ENCODE measurements at regions not wholly inside any gene's neighbourhood (a gene's known extent, or its start where the extent isn't known, plus 50 kb on each side); places are given as distances from the start of the nearest gene placed in this dataset.
"Not testable (repeated sequence)": the region's sequence is repeated elsewhere in the genome, so short reads cannot be mapped to it uniquely, and the experiment has no call there.

- TF ChIP-seq, protein P1, sequence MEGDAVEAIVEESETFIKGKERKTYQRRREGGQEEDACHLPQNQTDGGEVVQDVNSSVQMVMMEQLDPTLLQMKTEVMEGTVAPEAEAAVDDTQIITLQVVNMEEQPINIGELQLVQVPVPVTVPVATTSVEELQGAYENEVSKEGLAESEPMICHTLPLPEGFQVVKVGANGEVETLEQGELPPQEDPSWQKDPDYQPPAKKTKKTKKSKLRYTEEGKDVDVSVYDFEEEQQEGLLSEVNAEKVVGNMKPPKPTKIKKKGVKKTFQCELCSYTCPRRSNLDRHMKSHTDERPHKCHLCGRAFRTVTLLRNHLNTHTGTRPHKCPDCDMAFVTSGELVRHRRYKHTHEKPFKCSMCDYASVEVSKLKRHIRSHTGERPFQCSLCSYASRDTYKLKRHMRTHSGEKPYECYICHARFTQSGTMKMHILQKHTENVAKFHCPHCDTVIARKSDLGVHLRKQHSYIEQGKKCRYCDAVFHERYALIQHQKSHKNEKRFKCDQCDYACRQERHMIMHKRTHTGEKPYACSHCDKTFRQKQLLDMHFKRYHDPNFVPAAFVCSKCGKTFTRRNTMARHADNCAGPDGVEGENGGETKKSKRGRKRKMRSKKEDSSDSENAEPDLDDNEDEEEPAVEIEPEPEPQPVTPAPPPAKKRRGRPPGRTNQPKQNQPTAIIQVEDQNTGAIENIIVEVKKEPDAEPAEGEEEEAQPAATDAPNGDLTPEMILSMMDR (IDR thresholded peaks at IDR 0.05; ENCODE audit: low read depth, low read length) = not testable (repeated sequence)
- not testable (repeated sequence) for TF ChIP-seq EZH2phosphoT487 (IDR thresholded peaks at IDR 0.05; ENCODE audit: low read depth)
These were observed 4414.5 kb upstream of the TPTE start for GRCh38 chr21:6106686-6107567.

Data from OCI-LY3 (cell line).